ENCODE measurements at regions not wholly inside any gene's neighbourhood (a gene's known extent, or its start where the extent isn't known, plus 50 kb on each side); places are given as distances from the start of the nearest gene placed in this dataset.

- H3K4me3 ChIP-seq (ENCODE audit: low read length): no peak overlapping the region
- no peak overlapping the region for H2AFZ ChIP-seq (ENCODE audit: low read length)
- DNase-seq: no peak
- no peak overlapping the region for H3K4me2 ChIP-seq (ENCODE audit: low read depth, low read length, poor library complexity, severe bottlenecking)
- H3K9me3 ChIP-seq (ENCODE audit: low read length): no peaks in the 10 kb centered on the region
- no peaks in the 10 kb centered on the region for H3K36me3 ChIP-seq (ENCODE audit: insufficient read depth, low read length)
- no peak overlapping the region for H3K9ac ChIP-seq (ENCODE audit: low read length)
- no peaks in the 10 kb centered on the region for H3K27me3 ChIP-seq (ENCODE audit: low read length)
- H3K79me2 ChIP-seq (ENCODE audit: low read length): no peaks in the 10 kb centered on the region
- H3K27ac ChIP-seq (ENCODE audit: low read length): no peak overlapping the region
- H4K20me1 ChIP-seq (ENCODE audit: insufficient read depth, low read depth, low read length): no peaks in the 10 kb centered on the region
- H3K4me1 ChIP-seq (ENCODE audit: low read length): no peaks in the 10 kb centered on the region
- no peaks in the 10 kb centered on the region for H3K9me2 ChIP-seq (replicated peaks; ENCODE audit: insufficient read depth, low read length)
Measured at GRCh38 chr9:107144475-107144874, 138.6 kb upstream of the RAD23B start.

GRCh38 chr9:107147134-107147533, 135.9 kb upstream of the RAD23B start:
- no peak overlapping the region for H3K4me2 ChIP-seq (ENCODE audit: low read depth, low read length, poor library complexity, severe bottlenecking)
- H3K9me2 ChIP-seq (replicated peaks; ENCODE audit: insufficient read depth, low read length): no peaks in the 10 kb centered on the region
- H3K9me3 ChIP-seq (ENCODE audit: low read length): no peaks in the 10 kb centered on the region
- no peaks in the 10 kb centered on the region for H3K27me3 ChIP-seq (ENCODE audit: low read length)
- H3K9ac ChIP-seq (ENCODE audit: low read length): no peak overlapping the region
- no peaks in the 10 kb centered on the region for H4K20me1 ChIP-seq (ENCODE audit: insufficient read depth, low read depth, low read length)
- DNase-seq: no peak
- H3K27ac ChIP-seq (ENCODE audit: low read length): no peak overlapping the region
- no peaks in the 10 kb centered on the region for H3K4me1 ChIP-seq (ENCODE audit: low read length)
- no peak overlapping the region for H2AFZ ChIP-seq (ENCODE audit: low read length)
- H3K36me3 ChIP-seq (ENCODE audit: insufficient read depth, low read length): no peaks in the 10 kb centered on the region
- no peak overlapping the region for H3K4me3 ChIP-seq (ENCODE audit: low read length)
- no peaks in the 10 kb centered on the region for H3K79me2 ChIP-seq (ENCODE audit: low read length)

GRCh38 chr9:107148216-107148615, 134.9 kb upstream of the RAD23B start:
- H3K9ac ChIP-seq (ENCODE audit: low read length): no peak overlapping the region
- H3K79me2 ChIP-seq (ENCODE audit: low read length): no peaks in the 10 kb centered on the region
- H4K20me1 ChIP-seq (ENCODE audit: insufficient read depth, low read depth, low read length): no peaks in the 10 kb centered on the region
- H3K27ac ChIP-seq (ENCODE audit: low read length): no peak overlapping the region
- H3K4me1 ChIP-seq (ENCODE audit: low read length): no peaks in the 10 kb centered on the region
- H3K9me3 ChIP-seq (ENCODE audit: low read length): no peaks in the 10 kb centered on the region
- H3K9me2 ChIP-seq (replicated peaks; ENCODE audit: insufficient read depth, low read length): no peaks in the 10 kb centered on the region
- H3K27me3 ChIP-seq (ENCODE audit: low read length): no peaks in the 10 kb centered on the region
- DNase-seq: no peak
- no peaks in the 10 kb centered on the region for H3K36me3 ChIP-seq (ENCODE audit: insufficient read depth, low read length)
- no peak overlapping the region for H2AFZ ChIP-seq (ENCODE audit: low read length)
- H3K4me3 ChIP-seq (ENCODE audit: low read length): no peak overlapping the region
- no peak overlapping the region for H3K4me2 ChIP-seq (ENCODE audit: low read depth, low read length, poor library complexity, severe bottlenecking)

- DNase-seq: no peak
- H3K4me2 ChIP-seq (ENCODE audit: low read depth, low read length, poor library complexity, severe bottlenecking): no peak overlapping the region
- H3K27ac ChIP-seq (ENCODE audit: low read length): no peak overlapping the region
- no peak overlapping the region for H3K4me3 ChIP-seq (ENCODE audit: low read length)
- no peaks in the 10 kb centered on the region for H4K20me1 ChIP-seq (ENCODE audit: insufficient read depth, low read depth, low read length)
- no peak overlapping the region for H3K9ac ChIP-seq (ENCODE audit: low read length)
- no peaks in the 10 kb centered on the region for H3K36me3 ChIP-seq (ENCODE audit: insufficient read depth, low read length)
- no peaks in the 10 kb centered on the region for H3K9me2 ChIP-seq (replicated peaks; ENCODE audit: insufficient read depth, low read length)
- no peak overlapping the region for H2AFZ ChIP-seq (ENCODE audit: low read length)
- no peaks in the 10 kb centered on the region for H3K79me2 ChIP-seq (ENCODE audit: low read length)
- no peaks in the 10 kb centered on the region for H3K9me3 ChIP-seq (ENCODE audit: low read length)
- H3K4me1 ChIP-seq (ENCODE audit: low read length): no peaks in the 10 kb centered on the region
- H3K27me3 ChIP-seq (ENCODE audit: low read length): no peaks in the 10 kb centered on the region
Measured at GRCh38 chr9:107149756-107150155, 133.3 kb upstream of the RAD23B start.

GRCh38 chr9:107153336-107153735, 129.7 kb upstream of the RAD23B start:
- no peak for DNase-seq
- Histone ChIP-seq H2AFZ (ENCODE audit: low read length) (no peak overlapping the region), H3K9ac (ENCODE audit: low read length) (no peak overlapping the region), H4K20me1 (ENCODE audit: insufficient read depth, low read depth, low read length) (no peaks in the 10 kb centered on the region), H3K4me3 (ENCODE audit: low read length) (no peak overlapping the region), H3K27ac (ENCODE audit: low read length) (no peak overlapping the region), H3K36me3 (ENCODE audit: insufficient read depth, low read length) (no peaks in the 10 kb centered on the region), H3K27me3 (ENCODE audit: low read length) (no peaks in the 10 kb centered on the region), H3K79me2 (ENCODE audit: low read length) (no peaks in the 10 kb centered on the region), H3K4me1 (ENCODE audit: low read length) (no peaks in the 10 kb centered on the region), H3K9me3 (ENCODE audit: low read length) (no peaks in the 10 kb centered on the region), H3K9me2 (replicated peaks; ENCODE audit: insufficient read depth, low read length) (no peaks in the 10 kb centered on the region), H3K4me2 (ENCODE audit: low read depth, low read length, poor library complexity, severe bottlenecking) (no peak overlapping the region)

- DNase-seq: no peak
- no peaks in the 10 kb centered on the region for H3K79me2 ChIP-seq (ENCODE audit: low read length)
- H3K9ac ChIP-seq (ENCODE audit: low read length): no peak overlapping the region
- no peak overlapping the region for H3K27ac ChIP-seq (ENCODE audit: low read length)
- H2AFZ ChIP-seq (ENCODE audit: low read length): no peak overlapping the region
- no peaks in the 10 kb centered on the region for H3K27me3 ChIP-seq (ENCODE audit: low read length)
- no peak overlapping the region for H3K4me2 ChIP-seq (ENCODE audit: low read depth, low read length, poor library complexity, severe bottlenecking)
- H4K20me1 ChIP-seq (ENCODE audit: insufficient read depth, low read depth, low read length): no peaks in the 10 kb centered on the region
- no peaks in the 10 kb centered on the region for H3K36me3 ChIP-seq (ENCODE audit: insufficient read depth, low read length)
- no peak overlapping the region for H3K4me3 ChIP-seq (ENCODE audit: low read length)
- H3K9me3 ChIP-seq (ENCODE audit: low read length): no peaks in the 10 kb centered on the region
- H3K4me1 ChIP-seq (ENCODE audit: low read length): no peaks in the 10 kb centered on the region
- H3K9me2 ChIP-seq (replicated peaks; ENCODE audit: insufficient read depth, low read length): no peaks in the 10 kb centered on the region
Measured at GRCh38 chr9:107154291-107154690, 128.8 kb upstream of the RAD23B start.

GRCh38 chr9:107154766-107155165, 128.3 kb upstream of the RAD23B start:
- no peak overlapping the region for H3K4me3 ChIP-seq (ENCODE audit: low read length)
- H3K27me3 ChIP-seq (ENCODE audit: low read length): no peaks in the 10 kb centered on the region
- no peak overlapping the region for H2AFZ ChIP-seq (ENCODE audit: low read length)
- no peak overlapping the region for H3K4me2 ChIP-seq (ENCODE audit: low read depth, low read length, poor library complexity, severe bottlenecking)
- no peaks in the 10 kb centered on the region for H3K9me3 ChIP-seq (ENCODE audit: low read length)
- H3K9ac ChIP-seq (ENCODE audit: low read length): no peak overlapping the region
- no peaks in the 10 kb centered on the region for H3K9me2 ChIP-seq (replicated peaks; ENCODE audit: insufficient read depth, low read length)
- H3K27ac ChIP-seq (ENCODE audit: low read length): no peak overlapping the region
- no peak for DNase-seq
- no peaks in the 10 kb centered on the region for H3K4me1 ChIP-seq (ENCODE audit: low read length)
- no peaks in the 10 kb centered on the region for H3K79me2 ChIP-seq (ENCODE audit: low read length)
- no peaks in the 10 kb centered on the region for H3K36me3 ChIP-seq (ENCODE audit: insufficient read depth, low read length)
- no peaks in the 10 kb centered on the region for H4K20me1 ChIP-seq (ENCODE audit: insufficient read depth, low read depth, low read length)

- no peak overlapping the region for H3K4me3 ChIP-seq (ENCODE audit: low read length)
- H3K4me1 ChIP-seq (ENCODE audit: low read length): no peaks in the 10 kb centered on the region
- no peaks in the 10 kb centered on the region for H4K20me1 ChIP-seq (ENCODE audit: insufficient read depth, low read depth, low read length)
- DNase-seq: no peak
- no peaks in the 10 kb centered on the region for H3K36me3 ChIP-seq (ENCODE audit: insufficient read depth, low read length)
- H3K27me3 ChIP-seq (ENCODE audit: low read length): no peaks in the 10 kb centered on the region
- H3K79me2 ChIP-seq (ENCODE audit: low read length): no peaks in the 10 kb centered on the region
- no peak overlapping the region for H3K9ac ChIP-seq (ENCODE audit: low read length)
- no peak overlapping the region for H3K27ac ChIP-seq (ENCODE audit: low read length)
- H3K4me2 ChIP-seq (ENCODE audit: low read depth, low read length, poor library complexity, severe bottlenecking): no peak overlapping the region
- no peaks in the 10 kb centered on the region for H3K9me2 ChIP-seq (replicated peaks; ENCODE audit: insufficient read depth, low read length)
- no peak overlapping the region for H2AFZ ChIP-seq (ENCODE audit: low read length)
- no peaks in the 10 kb centered on the region for H3K9me3 ChIP-seq (ENCODE audit: low read length)
Measured at GRCh38 chr9:107155244-107155817, 127.7 kb upstream of the RAD23B start.

- peak; percentile 54 for DNase-seq
- H3K4me2 ChIP-seq (ENCODE audit: low read depth, low read length, poor library complexity, severe bottlenecking): no peak overlapping the region
- H3K9me2 ChIP-seq (replicated peaks; ENCODE audit: insufficient read depth, low read length): no peaks in the 10 kb centered on the region
- no peak overlapping the region for H2AFZ ChIP-seq (ENCODE audit: low read length)
- H3K9ac ChIP-seq (ENCODE audit: low read length): no peak overlapping the region
- no peaks in the 10 kb centered on the region for H3K36me3 ChIP-seq (ENCODE audit: insufficient read depth, low read length)
- no peak overlapping the region for H3K4me3 ChIP-seq (ENCODE audit: low read length)
- H4K20me1 ChIP-seq (ENCODE audit: insufficient read depth, low read depth, low read length): no peaks in the 10 kb centered on the region
- no peak overlapping the region for H3K27ac ChIP-seq (ENCODE audit: low read length)
- no peaks in the 10 kb centered on the region for H3K27me3 ChIP-seq (ENCODE audit: low read length)
- H3K9me3 ChIP-seq (ENCODE audit: low read length): no peaks in the 10 kb centered on the region
- no peaks in the 10 kb centered on the region for H3K79me2 ChIP-seq (ENCODE audit: low read length)
- no peaks in the 10 kb centered on the region for H3K4me1 ChIP-seq (ENCODE audit: low read length)
Measured at GRCh38 chr9:107158321-107158720, 124.8 kb upstream of the RAD23B start.
